HepG2 (cell line): ENCODE measurements at regions not wholly inside any gene's neighbourhood (a gene's known extent, or its start where the extent isn't known, plus 50 kb on each side); places are given as distances from the start of the nearest gene placed in this dataset.

ENCODE experiments used
- ATAC-seq: fragments of 200-7000 bp; cut with Tn5 transposase; 3 replicates; pipeline ENCODE4 v1.9.1; 2020; ENCODE audit warnings: mild to moderate bottlenecking, moderate library complexity
- BruUV-seq: library from RNA; stranded (reverse); fragments of 400-500 nt; replicated peaks from 2 replicates; lab custom pipeline; 2021; lab: Mats Ljungman, UMichigan
- CTCF ChIA-PET: fragments of 300-600 bp; formaldehyde crosslinking; extraction: SDS; loops from one replicate; lab custom pipeline; 2021; ENCODE audit warnings: low total read pairs, inconsistent platforms, low intra/inter-chr PET ratio; lab: Yijun Ruan, JAX
- POLR2A ChIA-PET: fragments of 350-600 bp; sonication (Branson Sonifier 250); formaldehyde crosslinking; loops from one replicate; lab custom pipeline; 2020; ENCODE audit warnings: antibody characterized with exemption, inconsistent platforms; lab: Yijun Ruan, JAX
- DNase-seq: peaks from one replicate; pipeline ENCODE4 v3.0.0-alpha.2; 2015; ENCODE audit warnings: low spot score
- FAIRE-seq: peaks from 3 replicates; lab custom pipeline; 2011; peaks lifted over from hg19 to GRCh38; lab: Jason Lieb, UNC
- H2AFZ ChIP-seq: one replicate; pipeline ENCODE4 v1.6.1; 2011; ENCODE audit warnings: low read length, inconsistent platforms
- H3K27ac ChIP-seq: fragments of 300-600 bp; 3 replicates; pipeline ENCODE4 v1.8.0; 2011; ENCODE audit warnings: mixed run types, mild to moderate bottlenecking, mixed read lengths, low read length, inconsistent platforms; ENCODE audit not compliant: insufficient read depth; ENCODE audit errors: extremely low read length
- H3K27me3 ChIP-seq, 2 experiments: fragments of 200-600 bp in 1 of 2; 2 replicates in 1 of 2; 3 replicates in 1 of 2; pipeline versions ENCODE4 v1.6.0 to v1.8.0; 2011; ENCODE audit warnings: low read length in 2 of 2, mild to moderate bottlenecking in 2 of 2, moderate library complexity in 2 of 2, inconsistent platforms in 1 of 2; ENCODE audit not compliant: insufficient read depth in 2 of 2, control insufficient read depth in 1 of 2
- H3K36me3 ChIP-seq, 2 experiments: fragments of 200-600 bp in 1 of 2; replicated peaks in 1 of 2; 2 replicates in 1 of 2; 3 replicates in 1 of 2; pipeline versions ENCODE4 v1.5.1 to v1.8.0; 2011; ENCODE audit warnings: low read length in 2 of 2, inconsistent platforms in 1 of 2; ENCODE audit not compliant: insufficient read depth in 2 of 2, control insufficient read depth in 1 of 2
- H3K4me1 ChIP-seq: 2 replicates; pipeline ENCODE4 v1.5.1; 2012; ENCODE audit warnings: low read length, inconsistent platforms; ENCODE audit not compliant: insufficient read depth
- H3K4me2 ChIP-seq: 2 replicates; pipeline ENCODE4 v1.6.0; 2011; ENCODE audit warnings: low read depth, low read length, inconsistent platforms
- H3K4me3 ChIP-seq, 3 experiments: fragments of 200-600 bp in 1 of 3; sonication (generic), shearing (Covaris generic) in 1 of 3; replicated peaks in 1 of 3; 2 replicates each; pipeline ENCODE4 v1.5.1; 2011 to 2016; ENCODE audit warnings: low read length in 3 of 3, inconsistent platforms in 2 of 3, low read depth in 2 of 3, mild to moderate bottlenecking in 2 of 3, control low read depth in 1 of 3, mixed read lengths in 1 of 3; ENCODE audit not compliant: insufficient read depth in 1 of 3
- H3K79me2 ChIP-seq: one replicate; pipeline ENCODE4 v1.6.1; 2011; ENCODE audit warnings: low read length, inconsistent platforms; ENCODE audit not compliant: insufficient read depth
- H3K9ac ChIP-seq: 2 replicates; pipeline ENCODE4 v1.6.0; 2011; ENCODE audit warnings: mild to moderate bottlenecking, low read depth, low read length, inconsistent platforms; ENCODE audit not compliant: insufficient read depth
- H3K9me3 ChIP-seq: 2 replicates; pipeline ENCODE4 v1.5.1; 2012; ENCODE audit warnings: mild to moderate bottlenecking, low read length
- H4K20me1 ChIP-seq: 2 replicates; pipeline ENCODE4 v1.6.0; 2011; ENCODE audit warnings: inconsistent platforms, mild to moderate bottlenecking, low read length, moderate library complexity; ENCODE audit not compliant: insufficient read depth
- POLR2AphosphoS5 ChIP-seq: IDR thresholded peaks from 2 replicates; pipeline ENCODE4 v1.6.1; 2012; ENCODE audit warnings: low read depth, low read length
- SRSF9 ChIP-seq: fragments of 200-400 bp; formaldehyde crosslinking; IDR thresholded peaks from 2 replicates; pipeline ENCODE4 v1.6.1; 2018; ENCODE audit warnings: borderline replicate concordance, mild to moderate bottlenecking, low read depth, low read length; ENCODE audit not compliant: insufficient read depth, poor library complexity, severe bottlenecking
- ZBTB21 ChIP-seq: sonication (generic); formaldehyde crosslinking; IDR thresholded peaks from 2 replicates; pipeline ENCODE4 v1.4.0; 2020; ENCODE audit warnings: missing genetic modification reagents
- ZFP91 ChIP-seq: sonication (generic); formaldehyde crosslinking; IDR thresholded peaks from 2 replicates; pipeline ENCODE4 v1.9.0; 2022; ENCODE audit warnings: missing genetic modification reagents, mild to moderate bottlenecking, borderline replicate concordance
- ZNF549 ChIP-seq: sonication (generic); formaldehyde crosslinking; IDR thresholded peaks from 2 replicates; pipeline ENCODE4 v1.5.0; 2020; ENCODE audit warnings: missing genetic modification reagents
- WGBS: methylation state at CpG from one replicate; pipeline ENCODE4 v1.1.6; 2017; ENCODE audit warnings: low lambda C conversion rate; 5-methylcytosine and 5-hydroxymethylcytosine counted together
- in situ Hi-C: cut with HindIII; loops from 2 replicates; pipeline ENCODE4 v1.10.0; 2017; ENCODE audit warnings: low pct_unique_long_range_greater_than_20kb; ENCODE audit not compliant: extremely low pct_ligation_motif_present
- intact Hi-C: fragments of 100-400 bp; cut with micrococcal nuclease; formaldehyde crosslinking; loops from one replicate; pipeline ENCODE4 v1.10.0; 2022; ENCODE audit not compliant: unreplicated experiment

- in situ Hi-C loops = no loop called here
- Histone ChIP-seq H2AFZ (no peak overlapping the region), H3K27me3 (peaks cover 3 to 10% of the 10 kb centered on the region in 2 experiments; a peak in 2 of 5 replicates), H3K27ac (no peak overlapping the region), H3K4me2 (no peak overlapping the region), H3K9ac (no peak overlapping the region), H3K4me1 (no peaks in the 10 kb centered on the region), H3K9me3 (no peaks in the 10 kb centered on the region), H4K20me1 (no peaks in the 10 kb centered on the region), H3K36me3 (no peaks in the 10 kb centered on the region), H3K4me3 (no peak overlapping the region), H3K79me2 (no peaks in the 10 kb centered on the region)
- ChIA-PET POLR2A (no interaction called here), CTCF (no interaction called here)
- ATAC-seq = no peak
- no TSS peak for BruUV-seq
- TF ChIP-seq ZNF549 (CRISPR knock-in tag) (no peak), POLR2AphosphoS5 (no peak)
- intact Hi-C loops = no loop called here
- 41% methylated on average over 7 of the region's 9 CpGs for WGBS
- no peak for DNase-seq
- no peak for FAIRE-seq
These were observed 84.3 kb downstream of the RRAGC start for GRCh38 chr1:38775175-38775845.

GRCh38 chr1:38773483-38773882 is 86.1 kb downstream of the RRAGC start:
- Histone ChIP-seq H3K4me2 (no peak overlapping the region), H3K27ac (no peak overlapping the region), H3K4me1 (no peaks in the 10 kb centered on the region), H4K20me1 (no peaks in the 10 kb centered on the region), H2AFZ (no peak overlapping the region), H3K79me2 (no peaks in the 10 kb centered on the region), H3K36me3 (no peaks in the 10 kb centered on the region), H3K4me3 (no peak overlapping the region)
- no peak for FAIRE-seq
- CTCF ChIA-PET = no interaction called here
- no TSS peak for BruUV-seq
- intact Hi-C loops (no loop called here), in situ Hi-C loops (no loop called here)
- DNase-seq = no peak
- ATAC-seq = no peak
- POLR2A ChIA-PET = no interaction called here
- TF ChIP-seq SRSF9 (no peak), ZFP91 (CRISPR knock-in tag) (no peak), ZBTB21 (CRISPR knock-in tag) (no peak)
- TF ChIP-seq, all 625 proteins: peak for 0
- Histone ChIP-seq H3K27me3 (peaks cover 3 to 5% of the 10 kb centered on the region in 2 experiments; a peak in 1 of 5 replicates), H3K9me3 (no peaks in the 10 kb centered on the region), H3K9ac (no peak overlapping the region)
- 17% methylated on average over 1 of the region's 2 CpGs for WGBS
